PC-9 (cell line): ENCODE measurements at regions not wholly inside any gene's neighbourhood (a gene's known extent, or its start where the extent isn't known, plus 50 kb on each side); places are given as distances from the start of the nearest gene placed in this dataset.
A peak's percentile ranks its signal among the peaks of the same experiment; 100 is the strongest.

Experiments used
- BruUV-seq: library from RNA; stranded (reverse); fragments of 400-500 nt; replicated peaks from 2 replicates; lab custom pipeline; 2021; lab: Mats Ljungman, UMichigan
- CTCF ChIA-PET: fragments of 300-600 bp; sonication (Branson Sonifier 250); formaldehyde crosslinking; loops from one replicate; lab custom pipeline; 2022; ENCODE audit warnings: antibody characterized with exemption; lab: Charles Lee
- POLR2A ChIA-PET: fragments of 300-600 bp; sonication (Branson Sonifier 250); formaldehyde crosslinking; loops from one replicate; lab custom pipeline; 2022; ENCODE audit warnings: antibody characterized with exemption; ENCODE audit not compliant: unreplicated experiment; lab: Charles Lee
- DNase-seq, 2 experiments: peaks; one replicate each; pipeline versions ENCODE4 v3.0.0 to v3.0.0-alpha.2; 2015 to 2022; ENCODE audit warnings: mixed read lengths in 1 of 2
- H2AFZ ChIP-seq: fragments of 200-600 bp; sonication (generic); 2 replicates; pipeline ENCODE4 v1.8.1; 2017; ENCODE audit warnings: antibody characterized with exemption
- H3F3A ChIP-seq: fragments of 200-600 bp; sonication (generic); 2 replicates; pipeline ENCODE4 v1.8.1; 2017; ENCODE audit warnings: antibody characterized with exemption, mild to moderate bottlenecking, low read depth; ENCODE audit not compliant: insufficient read depth
- H3K27ac ChIP-seq: fragments of 200-600 bp; sonication (generic); 2 replicates; pipeline ENCODE4 v1.6.1; 2016; ENCODE audit warnings: mixed run types
- H3K27me3 ChIP-seq: fragments of 200-600 bp; sonication (generic); 2 replicates; pipeline ENCODE4 v1.6.1; 2016; ENCODE audit warnings: low read depth, mixed run types; ENCODE audit not compliant: insufficient read depth
- H3K36me3 ChIP-seq: fragments of 200-600 bp; sonication (generic); 2 replicates; pipeline ENCODE4 v1.6.1; 2016; ENCODE audit warnings: low read depth, mixed run types
- H3K4me1 ChIP-seq: fragments of 200-600 bp; sonication (generic); replicated peaks from 2 replicates; pipeline ENCODE4 v1.6.1; 2016; ENCODE audit warnings: mixed run types; ENCODE audit not compliant: insufficient read depth
- H3K4me2 ChIP-seq: fragments of 200-600 bp; sonication (generic); 2 replicates; pipeline ENCODE4 v1.6.1; 2017; ENCODE audit warnings: mixed run types
- H3K4me3 ChIP-seq: fragments of 200-600 bp; sonication (generic); 2 replicates; pipeline ENCODE4 v1.6.1; 2016; ENCODE audit warnings: mixed run types
- H3K79me2 ChIP-seq: fragments of 200-600 bp; sonication (generic); 2 replicates; pipeline ENCODE4 v1.6.1; 2017; ENCODE audit warnings: low read depth, mixed run types
- H3K9me2 ChIP-seq: fragments of 200-600 bp; sonication (generic); 2 replicates; pipeline ENCODE4 v1.8.1; 2017; ENCODE audit warnings: mild to moderate bottlenecking; ENCODE audit not compliant: insufficient read depth
- H3K9me3 ChIP-seq: fragments of 200-600 bp; sonication (generic); 2 replicates; pipeline ENCODE4 v1.8.1; 2016; ENCODE audit warnings: low read depth; ENCODE audit not compliant: insufficient read depth
- H4K20me1 ChIP-seq: fragments of 200-600 bp; sonication (generic); 2 replicates; pipeline ENCODE4 v1.8.1; 2017; ENCODE audit not compliant: insufficient read depth
- EZH2 ChIP-seq: fragments of 200-600 bp; sonication (generic); IDR thresholded peaks from 2 replicates; pipeline ENCODE4 v1.8.0; 2017; ENCODE audit warnings: antibody characterized with exemption, low read depth
- intact Hi-C: fragments of 100-400 bp; cut with micrococcal nuclease; formaldehyde crosslinking; loops from one replicate; pipeline ENCODE4 v1.10.0; 2022; ENCODE audit not compliant: unreplicated experiment
- TF ChIP-seq, protein P1 (sequence below): fragments of 200-600 bp; sonication (generic); conservative IDR thresholded peaks from 2 replicates; pipeline ENCODE4 v1.6.1; 2017; ENCODE audit warnings: mixed run types, antibody characterized with exemption, mild to moderate bottlenecking, moderate library complexity

DNA sequence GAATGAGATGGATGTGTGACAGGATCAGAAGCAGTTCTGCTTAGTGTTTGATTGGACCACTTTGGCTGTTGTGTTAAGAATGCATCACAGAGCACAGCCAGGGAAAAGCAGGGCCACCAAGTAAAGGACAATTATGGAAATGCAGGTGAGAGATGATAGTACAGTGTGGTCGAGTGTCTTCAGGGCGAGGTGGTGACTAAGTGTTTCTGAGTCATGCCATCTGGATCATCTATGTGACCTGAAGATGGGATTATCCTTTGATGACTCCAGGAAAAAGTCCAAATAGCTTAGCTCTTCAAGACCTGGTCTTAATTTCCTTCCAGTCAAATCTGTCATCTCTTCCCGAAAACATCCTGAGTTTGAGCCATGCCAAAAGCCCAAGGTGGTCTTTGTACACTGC lies 523.2 kb upstream of the IGFBP3 start:
- no peaks in the 10 kb centered on the region; the same call in 1 of the 2 replicates for H3K9me2 ChIP-seq
- CTCF ChIA-PET: no interaction called here
- TF ChIP-seq, protein P1, sequence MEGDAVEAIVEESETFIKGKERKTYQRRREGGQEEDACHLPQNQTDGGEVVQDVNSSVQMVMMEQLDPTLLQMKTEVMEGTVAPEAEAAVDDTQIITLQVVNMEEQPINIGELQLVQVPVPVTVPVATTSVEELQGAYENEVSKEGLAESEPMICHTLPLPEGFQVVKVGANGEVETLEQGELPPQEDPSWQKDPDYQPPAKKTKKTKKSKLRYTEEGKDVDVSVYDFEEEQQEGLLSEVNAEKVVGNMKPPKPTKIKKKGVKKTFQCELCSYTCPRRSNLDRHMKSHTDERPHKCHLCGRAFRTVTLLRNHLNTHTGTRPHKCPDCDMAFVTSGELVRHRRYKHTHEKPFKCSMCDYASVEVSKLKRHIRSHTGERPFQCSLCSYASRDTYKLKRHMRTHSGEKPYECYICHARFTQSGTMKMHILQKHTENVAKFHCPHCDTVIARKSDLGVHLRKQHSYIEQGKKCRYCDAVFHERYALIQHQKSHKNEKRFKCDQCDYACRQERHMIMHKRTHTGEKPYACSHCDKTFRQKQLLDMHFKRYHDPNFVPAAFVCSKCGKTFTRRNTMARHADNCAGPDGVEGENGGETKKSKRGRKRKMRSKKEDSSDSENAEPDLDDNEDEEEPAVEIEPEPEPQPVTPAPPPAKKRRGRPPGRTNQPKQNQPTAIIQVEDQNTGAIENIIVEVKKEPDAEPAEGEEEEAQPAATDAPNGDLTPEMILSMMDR: no peak
- no peak for TF ChIP-seq EZH2

DNA sequence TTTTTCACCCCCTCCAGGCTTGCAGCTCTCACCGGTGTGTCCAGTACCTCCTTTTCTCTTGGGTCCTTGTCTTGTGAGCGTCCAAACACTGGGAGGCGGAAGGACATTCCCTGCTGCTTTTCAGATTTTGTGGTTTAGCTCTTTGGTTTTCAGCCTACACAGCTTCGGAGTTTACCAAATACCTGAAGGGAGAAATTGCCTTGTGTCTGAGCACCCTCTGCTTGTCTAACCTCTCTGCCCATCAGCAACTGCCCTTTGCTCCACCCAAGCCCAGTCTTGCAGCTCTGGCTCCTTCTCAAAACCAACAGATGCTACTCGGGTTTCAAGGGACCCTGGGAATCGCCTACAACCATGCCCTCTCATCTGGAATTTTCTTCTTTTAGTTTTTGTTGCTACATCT lies 519.1 kb upstream of the IGFBP3 start:
- Histone ChIP-seq H3K27me3 (no peaks in the 10 kb centered on the region), H2AFZ (no peak overlapping the region), H3F3A (no peaks in the 10 kb centered on the region), H3K9me2 (no peaks in the 10 kb centered on the region; the same call in 1 of the 2 replicates), H3K27ac (no peak overlapping the region), H3K4me2 (no peak overlapping the region), H4K20me1 (no peaks in the 10 kb centered on the region), H3K36me3 (no peaks in the 10 kb centered on the region), H3K4me1 (no peaks in the 10 kb centered on the region), H3K9me3 (peaks cover 3% of the 10 kb centered on the region; the same call in 1 of the 2 replicates), H3K79me2 (no peaks in the 10 kb centered on the region), H3K4me3 (no peak overlapping the region)
- BruUV-seq: no TSS peak
- ChIA-PET CTCF (no interaction called here), POLR2A (interaction anchor here (0.8 kb wide), 1 partner anchor 1729 kb away, joined by 8 read pairs; no protein-coding TSS in a partner anchor)
- TF ChIP-seq EZH2: no peak
- TF ChIP-seq, protein P1: no peak
- DNase-seq: peak; percentile 8 to 29
- intact Hi-C loops: no loop called here

More for the DNA sequence above, 523.2 kb upstream of the IGFBP3 start:
- H3K36me3 ChIP-seq: no peaks in the 10 kb centered on the region
- POLR2A ChIA-PET: no interaction called here
- no TSS peak for BruUV-seq
- intact Hi-C loops: no loop called here
- H3K27ac ChIP-seq: no peak overlapping the region
- H3K79me2 ChIP-seq: no peaks in the 10 kb centered on the region
- H3K4me2 ChIP-seq: no peak overlapping the region
- H3K4me1 ChIP-seq: no peaks in the 10 kb centered on the region
- DNase-seq: no peak
- no peak overlapping the region for H2AFZ ChIP-seq
- H3K4me3 ChIP-seq: no peak overlapping the region
- H4K20me1 ChIP-seq: no peaks in the 10 kb centered on the region
- H3K9me3 ChIP-seq: no peaks in the 10 kb centered on the region
- no peaks in the 10 kb centered on the region for H3K27me3 ChIP-seq
- H3F3A ChIP-seq: no peaks in the 10 kb centered on the region

- H3K4me2 ChIP-seq: peak overlapping the region; percentile 55
- no peaks in the 10 kb centered on the region for H3K79me2 ChIP-seq
- H2AFZ ChIP-seq: 0 out of 2 replicates have a peak overlapping the region, but pooled peaks have one; percentile 59
These were observed 511.6 kb upstream of the IGFBP3 start for GRCh38 chr7:46432708-46433107.

More at GRCh38 chr7:46432708-46433107, 511.6 kb upstream of the IGFBP3 start:
- Histone ChIP-seq H3K9me3 (peaks cover 3% of the 10 kb centered on the region; the same call in 1 of the 2 replicates), H3F3A (peaks cover 8% of the 10 kb centered on the region; the same call in 1 of the 2 replicates), H4K20me1 (no peaks in the 10 kb centered on the region), H3K9me2 (no peaks in the 10 kb centered on the region), H3K36me3 (no peaks in the 10 kb centered on the region), H3K4me3 (no peak overlapping the region), H3K27me3 (no peaks in the 10 kb centered on the region), H3K4me1 (peaks cover 16% of the 10 kb centered on the region), H3K27ac (peak overlapping the region; percentile 47)
- intact Hi-C loops: loop anchor here (1.0 to 2.0 kb wide), 3 partner anchors 52 to 132 kb away; no protein-coding TSS in a partner anchor
- TF ChIP-seq EZH2: no peak
- TF ChIP-seq, protein P1: no peak
- DNase-seq: peak; percentile 46 to 94
- ChIA-PET CTCF (interaction anchor here (1.1 kb wide), 1 partner anchor 510 kb away, joined by 4 read pairs; no protein-coding TSS in a partner anchor), POLR2A (interaction anchor here (0.6 kb wide), 1 partner anchor 515 kb away, joined by 4 read pairs; no protein-coding TSS in a partner anchor)
- BruUV-seq: no TSS peak
